PC-9 (cell line): ENCODE measurements at regions not wholly inside any gene's neighbourhood (a gene's known extent, or its start where the extent isn't known, plus 50 kb on each side); places are given as distances from the start of the nearest gene placed in this dataset.

Experiments
- BruUV-seq: library from RNA; stranded (reverse); fragments of 400-500 nt; replicated peaks from 2 replicates; lab custom pipeline; 2021; lab: Mats Ljungman, UMichigan
- CTCF ChIA-PET: fragments of 300-600 bp; sonication (Branson Sonifier 250); formaldehyde crosslinking; loops from one replicate; lab custom pipeline; 2022; ENCODE audit warnings: antibody characterized with exemption; lab: Charles Lee
- POLR2A ChIA-PET: fragments of 300-600 bp; sonication (Branson Sonifier 250); formaldehyde crosslinking; loops from one replicate; lab custom pipeline; 2022; ENCODE audit warnings: antibody characterized with exemption; ENCODE audit not compliant: unreplicated experiment; lab: Charles Lee
- DNase-seq, 2 experiments: peaks; one replicate each; pipeline versions ENCODE4 v3.0.0 to v3.0.0-alpha.2; 2015 to 2022; ENCODE audit warnings: mixed read lengths in 1 of 2
- H2AFZ ChIP-seq: fragments of 200-600 bp; sonication (generic); 2 replicates; pipeline ENCODE4 v1.8.1; 2017; ENCODE audit warnings: antibody characterized with exemption
- H3F3A ChIP-seq: fragments of 200-600 bp; sonication (generic); 2 replicates; pipeline ENCODE4 v1.8.1; 2017; ENCODE audit warnings: antibody characterized with exemption, mild to moderate bottlenecking, low read depth; ENCODE audit not compliant: insufficient read depth
- H3K27ac ChIP-seq: fragments of 200-600 bp; sonication (generic); 2 replicates; pipeline ENCODE4 v1.6.1; 2016; ENCODE audit warnings: mixed run types
- H3K27me3 ChIP-seq: fragments of 200-600 bp; sonication (generic); 2 replicates; pipeline ENCODE4 v1.6.1; 2016; ENCODE audit warnings: low read depth, mixed run types; ENCODE audit not compliant: insufficient read depth
- H3K36me3 ChIP-seq: fragments of 200-600 bp; sonication (generic); 2 replicates; pipeline ENCODE4 v1.6.1; 2016; ENCODE audit warnings: low read depth, mixed run types
- H3K4me1 ChIP-seq: fragments of 200-600 bp; sonication (generic); replicated peaks from 2 replicates; pipeline ENCODE4 v1.6.1; 2016; ENCODE audit warnings: mixed run types; ENCODE audit not compliant: insufficient read depth
- H3K4me2 ChIP-seq: fragments of 200-600 bp; sonication (generic); 2 replicates; pipeline ENCODE4 v1.6.1; 2017; ENCODE audit warnings: mixed run types
- H3K4me3 ChIP-seq: fragments of 200-600 bp; sonication (generic); 2 replicates; pipeline ENCODE4 v1.6.1; 2016; ENCODE audit warnings: mixed run types
- H3K79me2 ChIP-seq: fragments of 200-600 bp; sonication (generic); 2 replicates; pipeline ENCODE4 v1.6.1; 2017; ENCODE audit warnings: low read depth, mixed run types
- H3K9me2 ChIP-seq: fragments of 200-600 bp; sonication (generic); 2 replicates; pipeline ENCODE4 v1.8.1; 2017; ENCODE audit warnings: mild to moderate bottlenecking; ENCODE audit not compliant: insufficient read depth
- H3K9me3 ChIP-seq: fragments of 200-600 bp; sonication (generic); 2 replicates; pipeline ENCODE4 v1.8.1; 2016; ENCODE audit warnings: low read depth; ENCODE audit not compliant: insufficient read depth
- H4K20me1 ChIP-seq: fragments of 200-600 bp; sonication (generic); 2 replicates; pipeline ENCODE4 v1.8.1; 2017; ENCODE audit not compliant: insufficient read depth
- CTCF ChIP-seq: fragments of 200-600 bp; sonication (generic); conservative IDR thresholded peaks from 2 replicates; pipeline ENCODE4 v1.6.1; 2017; ENCODE audit warnings: mixed run types, antibody characterized with exemption, mild to moderate bottlenecking, moderate library complexity
- EZH2 ChIP-seq: fragments of 200-600 bp; sonication (generic); IDR thresholded peaks from 2 replicates; pipeline ENCODE4 v1.8.0; 2017; ENCODE audit warnings: antibody characterized with exemption, low read depth
- intact Hi-C: fragments of 100-400 bp; cut with micrococcal nuclease; formaldehyde crosslinking; loops from one replicate; pipeline ENCODE4 v1.10.0; 2022; ENCODE audit not compliant: unreplicated experiment

- POLR2A ChIA-PET: no interaction called here
- no peak for TF ChIP-seq EZH2
- no peak for TF ChIP-seq CTCF
- CTCF ChIA-PET: no interaction called here
Observed at GRCh38 chr5:88509403-88509802, 240.8 kb upstream of the TMEM161B start.

DNA sequence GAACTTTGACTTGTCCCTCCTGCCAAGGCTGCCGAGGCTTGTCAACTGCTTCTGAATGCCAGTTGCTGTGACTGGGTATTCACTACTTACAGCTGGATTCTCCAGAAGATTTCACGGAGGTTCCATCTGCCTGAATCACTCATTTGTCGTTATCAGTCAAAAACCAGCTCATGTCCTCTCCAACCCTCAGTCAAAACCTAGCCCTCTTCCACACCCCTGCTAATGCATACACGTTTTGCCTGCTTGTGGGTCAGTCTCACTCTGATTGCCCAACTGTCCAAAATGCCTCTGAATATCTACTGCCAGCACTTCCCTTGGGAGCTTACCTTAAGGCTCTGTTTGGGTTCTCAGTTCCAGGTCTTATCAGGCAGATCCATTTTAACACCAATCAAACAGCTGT is 238.6 kb upstream of the TMEM161B start:
- no TSS peak for BruUV-seq

More at GRCh38 chr5:88509403-88509802, 240.8 kb upstream of the TMEM161B start:
- Histone ChIP-seq H3K9me2 (no peaks in the 10 kb centered on the region), H3K4me3 (no peak overlapping the region), H3K36me3 (no peaks in the 10 kb centered on the region), H3K9me3 (0 out of 2 replicates have a peak, but pooled peaks cover 5% of the 10 kb centered on the region), H3K4me2 (no peak overlapping the region), H3K4me1 (no peaks in the 10 kb centered on the region), H2AFZ (no peak overlapping the region), H4K20me1 (no peaks in the 10 kb centered on the region), H3K27ac (no peak overlapping the region), H3K79me2 (no peaks in the 10 kb centered on the region), H3F3A (no peaks in the 10 kb centered on the region), H3K27me3 (no peaks in the 10 kb centered on the region; the same call in 1 of the 2 replicates)
- no peak for DNase-seq
- BruUV-seq: no TSS peak
- intact Hi-C loops: loop anchor here (10.0 kb wide), 1 partner anchor 165 kb away; no protein-coding TSS in a partner anchor

DNA sequence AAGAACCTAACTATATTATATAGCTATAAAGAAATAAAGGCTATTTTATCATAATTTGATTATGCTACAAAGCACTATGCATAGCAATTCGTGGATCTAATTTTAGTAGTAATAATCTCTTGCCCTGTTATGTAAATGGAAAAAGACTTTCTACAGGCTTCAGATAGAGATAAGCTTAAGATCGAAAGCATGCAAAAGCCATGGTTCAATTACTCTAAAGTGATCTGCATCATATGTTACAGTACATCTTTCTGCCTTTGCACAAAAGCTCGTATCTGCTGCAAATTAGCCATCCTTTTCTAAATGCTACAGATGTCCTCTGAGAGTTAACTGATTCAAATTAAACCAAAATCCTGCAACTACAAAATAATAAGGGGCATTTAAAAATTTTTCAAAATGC is 234.8 kb upstream of the TMEM161B start:
- no peaks in the 10 kb centered on the region for H4K20me1 ChIP-seq
- CTCF ChIA-PET: no interaction called here
- no peak overlapping the region for H3K4me3 ChIP-seq
- POLR2A ChIA-PET: no interaction called here
- no peak for TF ChIP-seq EZH2
- TF ChIP-seq CTCF: no peak
- H3F3A ChIP-seq: no peaks in the 10 kb centered on the region
- H3K9me2 ChIP-seq: no peaks in the 10 kb centered on the region
- BruUV-seq: no TSS peak
- no peak overlapping the region for H3K27ac ChIP-seq
- H3K4me2 ChIP-seq: no peak overlapping the region
- intact Hi-C loops: loop anchor here (10.0 kb wide), 1 partner anchor 171 kb away; no protein-coding TSS in a partner anchor
- no peaks in the 10 kb centered on the region for H3K27me3 ChIP-seq
- no peak overlapping the region for H2AFZ ChIP-seq
- no peak for DNase-seq
- no peaks in the 10 kb centered on the region for H3K4me1 ChIP-seq
- H3K9me3 ChIP-seq: peaks cover 5% of the 10 kb centered on the region; the same call in 1 of the 2 replicates
- H3K79me2 ChIP-seq: no peaks in the 10 kb centered on the region
- H3K36me3 ChIP-seq: no peaks in the 10 kb centered on the region

More for the DNA sequence above, 238.6 kb upstream of the TMEM161B start:
- no peaks in the 10 kb centered on the region for H3K79me2 ChIP-seq
- no peaks in the 10 kb centered on the region for H3F3A ChIP-seq
- TF ChIP-seq CTCF (no peak), EZH2 (no peak)
- ChIA-PET CTCF (no interaction called here), POLR2A (interaction anchor here (0.6 kb wide), 1 partner anchor 167 kb away, joined by 6 read pairs; no protein-coding TSS in a partner anchor)
- peaks cover 5% of the 10 kb centered on the region; the same call in 1 of the 2 replicates for H3K9me3 ChIP-seq
- H4K20me1 ChIP-seq: no peaks in the 10 kb centered on the region
- no peak for DNase-seq
- no peak overlapping the region for H3K27ac ChIP-seq
- H3K4me3 ChIP-seq: no peak overlapping the region
- intact Hi-C loops: loop anchor here (10.0 kb wide), 1 partner anchor 168 kb away; no protein-coding TSS in a partner anchor
- H2AFZ ChIP-seq: no peak overlapping the region
- H3K36me3 ChIP-seq: no peaks in the 10 kb centered on the region
- no peaks in the 10 kb centered on the region for H3K27me3 ChIP-seq
- no peak overlapping the region for H3K4me2 ChIP-seq
- no peaks in the 10 kb centered on the region for H3K9me2 ChIP-seq
- no peaks in the 10 kb centered on the region for H3K4me1 ChIP-seq
